HG03103 (cell line): ENCODE measurements at regions not wholly inside any gene's neighbourhood (a gene's known extent, or its start where the extent isn't known, plus 50 kb on each side); places are given as distances from the start of the nearest gene placed in this dataset.
A peak's percentile ranks its signal among the peaks of the same experiment; 100 is the strongest.

Experiments used
- ATAC-seq: cut with Tn5 transposase; IDR thresholded peaks from one replicate; pipeline ENCODE4 v1.9.1; 2021; ENCODE audit warnings: low read depth; ENCODE audit not compliant: unreplicated experiment

- ATAC-seq = no peak
Measured at GRCh38 chr4:4775493-4776004, 83.9 kb upstream of the MSX1 start.

GRCh38 chr4:4772534-4772933, 86.9 kb upstream of the MSX1 start:
- no peak for ATAC-seq

GRCh38 chr4:4771160-4771559, 88.3 kb upstream of the MSX1 start:
- ATAC-seq = no peak

GRCh38 chr4:4770610-4771009, 88.9 kb upstream of the MSX1 start:
- no peak for ATAC-seq

GRCh38 chr4:4766564-4766963, 92.9 kb upstream of the MSX1 start:
- ATAC-seq = no peak

- no peak for ATAC-seq
Measured at GRCh38 chr4:4765811-4766210, 93.7 kb upstream of the MSX1 start.

- no peak for ATAC-seq
Measured at GRCh38 chr4:4764558-4764905, 94.9 kb upstream of the MSX1 start.

- no peak for ATAC-seq
Measured at GRCh38 chr4:4763822-4764557, 95.5 kb upstream of the MSX1 start.

GRCh38 chr4:4762909-4763821, 96.3 kb upstream of the MSX1 start:
- peak; percentile 89 for ATAC-seq

- no peak for ATAC-seq
Measured at GRCh38 chr4:4762300-4762699, 97.2 kb upstream of the MSX1 start.

GRCh38 chr4:4761128-4761982, 98.1 kb upstream of the MSX1 start:
- ATAC-seq = no peak

- no peak for ATAC-seq
Measured at GRCh38 chr4:4759883-4760282, 99.6 kb upstream of the MSX1 start.

- ATAC-seq = no peak
Measured at GRCh38 chr4:4759232-4759631, 100.2 kb upstream of the MSX1 start.

GRCh38 chr4:4758681-4759080, 100.8 kb upstream of the MSX1 start:
- ATAC-seq = no peak

GRCh38 chr4:4755306-4755705, 104.2 kb upstream of the MSX1 start:
- no peak for ATAC-seq

GRCh38 chr4:4754641-4755040, 104.8 kb upstream of the MSX1 start:
- no peak for ATAC-seq

GRCh38 chr4:4753643-4754042, 105.8 kb upstream of the MSX1 start:
- no peak for ATAC-seq

- ATAC-seq = no peak
Measured at GRCh38 chr4:4752576-4753401, 106.7 kb upstream of the MSX1 start.

- no peak for ATAC-seq
Measured at GRCh38 chr4:4752025-4752424, 107.4 kb upstream of the MSX1 start.

- no peak for ATAC-seq
Measured at GRCh38 chr4:4750187-4750586, 109.3 kb upstream of the MSX1 start.
